ENCODE measurements at regions not wholly inside any gene's neighbourhood (a gene's known extent, or its start where the extent isn't known, plus 50 kb on each side); places are given as distances from the start of the nearest gene placed in this dataset.

DNA sequence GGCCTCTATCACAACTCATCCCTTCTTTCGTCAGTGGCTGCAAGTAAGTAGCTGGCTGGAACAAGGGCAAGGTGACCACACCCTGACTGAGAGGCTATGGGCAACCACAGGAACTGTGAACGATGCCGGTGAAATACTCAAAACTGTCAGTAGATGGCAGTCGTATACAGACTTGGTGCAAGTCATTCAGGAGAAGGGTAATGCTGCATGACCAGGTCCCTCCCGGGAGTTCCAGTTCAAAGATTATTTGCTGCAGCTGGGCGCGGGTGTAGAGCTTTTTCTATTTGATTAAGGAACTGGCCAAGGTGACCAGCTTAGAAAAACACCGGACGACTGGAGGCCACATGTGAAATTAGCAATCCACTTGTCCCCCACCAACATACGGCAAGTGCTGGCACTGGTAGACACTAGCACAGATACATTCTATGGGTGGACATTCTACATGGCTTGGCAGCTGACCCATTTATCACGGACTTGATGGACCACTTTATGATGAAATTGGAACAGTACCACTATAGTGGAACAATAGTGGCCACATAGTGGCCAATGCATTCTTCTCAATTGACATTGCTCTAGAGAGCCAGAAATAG, 726.6 kb downstream of the TRAM1L1 start:
- WGBS, 2 donors: 41 to 43% methylated on average over 11 of the region's 11 CpGs
- intact Hi-C loops (cut with DNase I; ENCODE audit: low total_unique reads): loop anchor here (5.0 kb wide), 1 partner anchor 1744 kb away; no protein-coding TSS in a partner anchor
- H3K4me3 ChIP-seq (ENCODE audit: low read depth, poor library complexity, severe bottlenecking): no peak overlapping the region
- peak; percentile 68 to 83 for DNase-seq (ENCODE audit: low spot score in 2 of 2)
- TF ChIP-seq, protein P1, sequence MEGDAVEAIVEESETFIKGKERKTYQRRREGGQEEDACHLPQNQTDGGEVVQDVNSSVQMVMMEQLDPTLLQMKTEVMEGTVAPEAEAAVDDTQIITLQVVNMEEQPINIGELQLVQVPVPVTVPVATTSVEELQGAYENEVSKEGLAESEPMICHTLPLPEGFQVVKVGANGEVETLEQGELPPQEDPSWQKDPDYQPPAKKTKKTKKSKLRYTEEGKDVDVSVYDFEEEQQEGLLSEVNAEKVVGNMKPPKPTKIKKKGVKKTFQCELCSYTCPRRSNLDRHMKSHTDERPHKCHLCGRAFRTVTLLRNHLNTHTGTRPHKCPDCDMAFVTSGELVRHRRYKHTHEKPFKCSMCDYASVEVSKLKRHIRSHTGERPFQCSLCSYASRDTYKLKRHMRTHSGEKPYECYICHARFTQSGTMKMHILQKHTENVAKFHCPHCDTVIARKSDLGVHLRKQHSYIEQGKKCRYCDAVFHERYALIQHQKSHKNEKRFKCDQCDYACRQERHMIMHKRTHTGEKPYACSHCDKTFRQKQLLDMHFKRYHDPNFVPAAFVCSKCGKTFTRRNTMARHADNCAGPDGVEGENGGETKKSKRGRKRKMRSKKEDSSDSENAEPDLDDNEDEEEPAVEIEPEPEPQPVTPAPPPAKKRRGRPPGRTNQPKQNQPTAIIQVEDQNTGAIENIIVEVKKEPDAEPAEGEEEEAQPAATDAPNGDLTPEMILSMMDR (IDR thresholded peaks at IDR 0.05): no peak
- no peak for TF ChIP-seq POLR2A (IDR thresholded peaks at IDR 0.05)

GRCh38 chr4:116357758-116358157, 727.6 kb downstream of the TRAM1L1 start:
- no peak overlapping the region for H3K4me3 ChIP-seq (ENCODE audit: low read depth, poor library complexity, severe bottlenecking)
- intact Hi-C loops (cut with DNase I; ENCODE audit: low total_unique reads): loop anchor here (5.0 kb wide), 1 partner anchor 1745 kb away; no protein-coding TSS in a partner anchor
- WGBS, 2 donors: 66 to 78% methylated on average over 4 of the region's 4 CpGs
- no peak for DNase-seq (ENCODE audit: low spot score in 2 of 2)
- TF ChIP-seq, protein P1 (IDR thresholded peaks at IDR 0.05): no peak
- no peak for TF ChIP-seq POLR2A (IDR thresholded peaks at IDR 0.05)

- 79 to 87% methylated on average over 1 of the region's 1 CpG for WGBS, 2 donors
- H3K4me3 ChIP-seq (ENCODE audit: low read depth, poor library complexity, severe bottlenecking): no peak overlapping the region
- DNase-seq (ENCODE audit: low spot score in 2 of 2): no peak
- no peak for TF ChIP-seq POLR2A (IDR thresholded peaks at IDR 0.05)
- TF ChIP-seq, protein P1 (IDR thresholded peaks at IDR 0.05): no peak
- intact Hi-C loops (cut with DNase I; ENCODE audit: low total_unique reads): no loop called here
These were observed 738.6 kb downstream of the TRAM1L1 start for GRCh38 chr4:116346750-116347149.

GRCh38 chr4:116343809-116344208, 741.6 kb downstream of the TRAM1L1 start:
- intact Hi-C loops (cut with DNase I; ENCODE audit: low total_unique reads): no loop called here
- TF ChIP-seq, protein P1 (IDR thresholded peaks at IDR 0.05): no peak
- TF ChIP-seq POLR2A (IDR thresholded peaks at IDR 0.05): no peak
- DNase-seq (ENCODE audit: low spot score in 2 of 2): no peak
- no peak overlapping the region for H3K4me3 ChIP-seq (ENCODE audit: low read depth, poor library complexity, severe bottlenecking)
- 70 to 80% methylated on average over 2 of the region's 2 CpGs for WGBS, 2 donors

GRCh38 chr4:116342143-116342542, 743.2 kb downstream of the TRAM1L1 start:
- no peak overlapping the region for H3K4me3 ChIP-seq (ENCODE audit: low read depth, poor library complexity, severe bottlenecking)
- intact Hi-C loops (cut with DNase I; ENCODE audit: low total_unique reads): no loop called here
- TF ChIP-seq, protein P1 (IDR thresholded peaks at IDR 0.05): no peak
- TF ChIP-seq POLR2A (IDR thresholded peaks at IDR 0.05): no peak
- no peak for DNase-seq (ENCODE audit: low spot score in 2 of 2)
- WGBS, 2 donors: 88 to 89% methylated on average over 2 of the region's 2 CpGs

- intact Hi-C loops (cut with DNase I; ENCODE audit: low total_unique reads): no loop called here
- DNase-seq (ENCODE audit: low spot score in 2 of 2): no peak
- H3K4me3 ChIP-seq (ENCODE audit: low read depth, poor library complexity, severe bottlenecking): no peak overlapping the region
- TF ChIP-seq POLR2A (IDR thresholded peaks at IDR 0.05): no peak
- TF ChIP-seq, protein P1 (IDR thresholded peaks at IDR 0.05): no peak
These were observed 752.9 kb downstream of the TRAM1L1 start for GRCh38 chr4:116332508-116332907.

Measured in lower leg skin (tissue), 4 donors.